A549 (cell line): ENCODE measurements at regions not wholly inside any gene's neighbourhood (a gene's known extent, or its start where the extent isn't known, plus 50 kb on each side); places are given as distances from the start of the nearest gene placed in this dataset.

ENCODE experiments used
- ATAC-seq, 2 experiments: fragments of 200-7000 bp in 1 of 2; fragments of >200 bp in 1 of 2; cut with Nextera tagmentation in 1 of 2; cut with Tn5 transposase in 1 of 2; 3 replicates each; pipeline versions ENCODE4 v1.8.0 to v1.9.1; 2018 to 2020; ENCODE audit warnings: mild to moderate bottlenecking in 1 of 2, moderate library complexity in 1 of 2
- CTCF ChIA-PET: fragments of 300-600 bp; sonication (Branson Sonifier 250); formaldehyde crosslinking; extraction: SDS; loops from one replicate; lab custom pipeline; 2021; ENCODE audit warnings: antibody characterized with exemption, inconsistent platforms; lab: Yijun Ruan, JAX
- POLR2A ChIA-PET: fragments of 350-600 bp; formaldehyde crosslinking; extraction: SDS; loops from one replicate; lab custom pipeline; 2021; ENCODE audit warnings: antibody characterized with exemption, inconsistent platforms; lab: Yijun Ruan, JAX
- DNase-seq, 2 experiments: peaks; one replicate each; pipeline versions ENCODE4 v3.0.0 to v3.0.0-alpha.2; 2011 to 2016; ENCODE audit warnings: low read depth in 1 of 2, low spot score in 1 of 2
- FAIRE-seq: peaks from 2 replicates; lab custom pipeline; 2011; peaks lifted over from hg19 to GRCh38; lab: Jason Lieb, UNC
- H3K27ac ChIP-seq, 2 experiments: fragments of >200 bp; sonication (Bioruptor Twin); formaldehyde crosslinking; 3 replicates each; pipeline ENCODE4 v1.5.1; 2016 to 2017
- H3K4me1 ChIP-seq: fragments of >200 bp; sonication (Bioruptor Twin); formaldehyde crosslinking; 3 replicates; pipeline ENCODE4 v1.6.1; 2016
- H3K4me2 ChIP-seq: fragments of >200 bp; sonication (Bioruptor Twin); formaldehyde crosslinking; 3 replicates; pipeline ENCODE4 v1.6.1; 2016
- H3K4me3 ChIP-seq: fragments of >200 bp; sonication (Bioruptor Twin); formaldehyde crosslinking; 3 replicates; pipeline ENCODE4 v1.5.1; 2016
- H3K9me3 ChIP-seq: fragments of >200 bp; sonication (Bioruptor Twin); formaldehyde crosslinking; 3 replicates; pipeline ENCODE4 v1.6.1; 2016
- CBX8 ChIP-seq: fragments of 200-600 bp; sonication (generic); IDR thresholded peaks from 2 replicates; pipeline ENCODE4 v1.6.1; 2016
- CEBPB ChIP-seq, 2 experiments: fragments of >200 bp in 1 of 2; sonication (Bioruptor Twin) in 1 of 2; formaldehyde crosslinking in 1 of 2; IDR thresholded peaks; 2 replicates each; pipeline ENCODE4 v1.6.1; 2012 to 2016
- CHD2 ChIP-seq: fragments of 150-350 bp; IDR thresholded peaks from 2 replicates; pipeline ENCODE4 v1.6.1; 2014; ENCODE audit warnings: low read length; ENCODE audit not compliant: partially characterized antibody
- FOSB ChIP-seq: fragments of 250-450 bp; sonication (Bioruptor Pico); IDR thresholded peaks from 2 replicates; pipeline ENCODE4 v1.5.0; 2020; ENCODE audit warnings: mild to moderate bottlenecking, moderate library complexity
- FOSL2 ChIP-seq, 2 experiments: fragments of 450-650 bp in 1 of 2; fragments of >200 bp in 1 of 2; sonication (Bioruptor Twin) in 1 of 2; formaldehyde crosslinking; IDR thresholded peaks; 2 replicates each; pipeline versions ENCODE4 v1.5.0 to v1.6.1; 2016 to 2020; ENCODE audit warnings: mild to moderate bottlenecking in 1 of 2, moderate library complexity in 1 of 2
- HOXA7 ChIP-seq: fragments of 250-450 bp; sonication (Bioruptor Pico); IDR thresholded peaks from 2 replicates; pipeline ENCODE4 v1.5.0; 2020; ENCODE audit warnings: mild to moderate bottlenecking, moderate library complexity
- HOXB5 ChIP-seq: fragments of 250-450 bp; sonication (Bioruptor Pico); IDR thresholded peaks from 2 replicates; pipeline ENCODE4 v1.5.0; 2020; ENCODE audit warnings: mild to moderate bottlenecking, moderate library complexity
- KDM1A ChIP-seq: fragments of 200-600 bp; sonication (generic); IDR thresholded peaks from 2 replicates; pipeline ENCODE4 v1.6.1; 2016; ENCODE audit warnings: low read depth, mild to moderate bottlenecking
- MAFK ChIP-seq: fragments of 450-650 bp; IDR thresholded peaks from 2 replicates; pipeline ENCODE4 v1.6.1; 2014; ENCODE audit not compliant: partially characterized antibody
- NPAS2 ChIP-seq: fragments of 250-450 bp; sonication (Bioruptor Pico); IDR thresholded peaks from 2 replicates; pipeline ENCODE4 v1.8.0; 2022; ENCODE audit warnings: mild to moderate bottlenecking, moderate library complexity, borderline replicate concordance
- POLR2A ChIP-seq: IDR thresholded peaks from 2 replicates; pipeline ENCODE4 v1.6.1; 2012; ENCODE audit warnings: mild to moderate bottlenecking, low read length
- RAD21 ChIP-seq, 2 experiments: fragments of >200 bp in 1 of 2; sonication (Bioruptor Twin) in 1 of 2; formaldehyde crosslinking in 1 of 2; IDR thresholded peaks in 1 of 2; conservative IDR thresholded peaks in 1 of 2; 2 replicates in 1 of 2; 3 replicates in 1 of 2; pipeline ENCODE4 v1.6.1; 2012 to 2018; ENCODE audit warnings: inconsistent platforms in 1 of 2
- TFCP2L1 ChIP-seq: fragments of 250-450 bp; sonication (Bioruptor Pico); IDR thresholded peaks from 2 replicates; pipeline ENCODE4 v1.5.0; 2021; ENCODE audit warnings: mild to moderate bottlenecking
- TP53 ChIP-seq: fragments of 250-450 bp; sonication (Bioruptor Pico); IDR thresholded peaks from 2 replicates; pipeline ENCODE4 v1.5.0; 2021; ENCODE audit warnings: mild to moderate bottlenecking, moderate library complexity
- ZC3H11A ChIP-seq: fragments of 450-650 bp; IDR thresholded peaks from 2 replicates; pipeline ENCODE4 v1.6.1; 2014; ENCODE audit warnings: antibody characterized with exemption, mild to moderate bottlenecking
- ZNF302 ChIP-seq: fragments of 250-450 bp; sonication (Bioruptor Pico); IDR thresholded peaks from 2 replicates; pipeline ENCODE4 v1.9.0; 2021; ENCODE audit warnings: inconsistent platforms, mild to moderate bottlenecking, moderate library complexity
- WGBS: methylation state at CpG from one replicate; pipeline ENCODE4 v1.1.6; 2017; ENCODE audit errors: missing lambda C conversion rate; 5-methylcytosine and 5-hydroxymethylcytosine counted together
- TF ChIP-seq, protein P1 (sequence below): IDR thresholded peaks from 2 replicates; pipeline ENCODE4 v1.6.1; 2012
- TF ChIP-seq, protein P2 (sequence below): fragments of >200 bp; sonication (Bioruptor Twin); formaldehyde crosslinking; IDR thresholded peaks from 3 replicates; pipeline ENCODE4 v1.5.1; 2016
- TF ChIP-seq, protein P3 (sequence below): fragments of >200 bp; sonication (Bioruptor Twin); formaldehyde crosslinking; IDR thresholded peaks from 2 replicates; pipeline ENCODE4 v1.6.1; 2016
- TF ChIP-seq, protein P4 (sequence below): fragments of 250-450 bp; sonication (Bioruptor Pico); IDR thresholded peaks from 2 replicates; pipeline ENCODE4 v1.5.0; 2021; ENCODE audit warnings: mild to moderate bottlenecking, moderate library complexity, borderline replicate concordance
- TF ChIP-seq, protein P5 (sequence below): fragments of 150-350 bp; IDR thresholded peaks from 2 replicates; pipeline ENCODE4 v1.6.1; 2014; ENCODE audit warnings: low read depth, mild to moderate bottlenecking, low read length
- TF ChIP-seq, protein P6 (sequence below): fragments of >200 bp; sonication (Bioruptor Twin); formaldehyde crosslinking; IDR thresholded peaks from 3 replicates; pipeline ENCODE4 v1.6.1; 2016
- TF ChIP-seq, protein P7 (sequence below): fragments of 200-600 bp; sonication (generic); IDR thresholded peaks from 2 replicates; pipeline ENCODE4 v1.6.1; 2016; ENCODE audit warnings: antibody characterized with exemption, mild to moderate bottlenecking, moderate library complexity

DNA sequence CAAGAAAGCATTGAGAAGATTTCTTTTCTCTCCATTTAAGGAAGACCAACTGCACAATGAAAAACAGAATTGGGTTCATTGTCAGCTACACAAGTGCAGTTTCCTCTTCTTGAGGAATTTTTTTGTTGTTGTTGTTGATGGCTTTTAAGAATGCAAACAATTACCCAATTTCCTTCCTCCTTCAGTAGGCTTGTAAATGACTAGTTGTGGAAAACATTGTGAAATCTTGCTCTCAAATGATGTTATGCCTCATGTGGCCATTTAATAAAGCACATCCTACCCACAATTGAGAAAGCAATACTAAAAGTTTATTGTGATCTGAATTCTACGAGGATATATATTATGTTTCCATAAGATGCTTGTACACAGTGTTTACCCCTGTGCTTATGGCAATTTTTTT, 171.6 kb downstream of the FAM174A start:
- no peak overlapping the region for H3K4me2 ChIP-seq
- no peaks in the 10 kb centered on the region for H3K9me3 ChIP-seq
- POLR2A ChIA-PET = no interaction called here
- no peak overlapping the region for H3K27ac ChIP-seq
- FAIRE-seq = peak; percentile 28
- TF ChIP-seq ZC3H11A (no peak), HOXA7 (no peak), CEBPB (IDR thresholded peaks at IDR 0.05) (peak in 1 of 2 experiments; percentile 68; a peak in 2 of 4 replicates), TP53 (CRISPR knock-in tag) (no peak), ZNF302 (CRISPR knock-in tag) (no peak), RAD21 (conservative IDR thresholded peaks at IDR 0.05 in 1 of 2, IDR thresholded peaks at IDR 0.05 in 1 of 2) (0 out of 5 replicates have a peak, but pooled peaks of 1 of the 2 experiments have one; percentile 14), TFCP2L1 (CRISPR knock-in tag) (no peak), CHD2 (no peak)
- TF ChIP-seq, protein P1, sequence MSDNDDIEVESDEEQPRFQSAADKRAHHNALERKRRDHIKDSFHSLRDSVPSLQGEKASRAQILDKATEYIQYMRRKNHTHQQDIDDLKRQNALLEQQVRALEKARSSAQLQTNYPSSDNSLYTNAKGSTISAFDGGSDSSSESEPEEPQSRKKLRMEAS = no peak
- TF ChIP-seq, protein P2, sequence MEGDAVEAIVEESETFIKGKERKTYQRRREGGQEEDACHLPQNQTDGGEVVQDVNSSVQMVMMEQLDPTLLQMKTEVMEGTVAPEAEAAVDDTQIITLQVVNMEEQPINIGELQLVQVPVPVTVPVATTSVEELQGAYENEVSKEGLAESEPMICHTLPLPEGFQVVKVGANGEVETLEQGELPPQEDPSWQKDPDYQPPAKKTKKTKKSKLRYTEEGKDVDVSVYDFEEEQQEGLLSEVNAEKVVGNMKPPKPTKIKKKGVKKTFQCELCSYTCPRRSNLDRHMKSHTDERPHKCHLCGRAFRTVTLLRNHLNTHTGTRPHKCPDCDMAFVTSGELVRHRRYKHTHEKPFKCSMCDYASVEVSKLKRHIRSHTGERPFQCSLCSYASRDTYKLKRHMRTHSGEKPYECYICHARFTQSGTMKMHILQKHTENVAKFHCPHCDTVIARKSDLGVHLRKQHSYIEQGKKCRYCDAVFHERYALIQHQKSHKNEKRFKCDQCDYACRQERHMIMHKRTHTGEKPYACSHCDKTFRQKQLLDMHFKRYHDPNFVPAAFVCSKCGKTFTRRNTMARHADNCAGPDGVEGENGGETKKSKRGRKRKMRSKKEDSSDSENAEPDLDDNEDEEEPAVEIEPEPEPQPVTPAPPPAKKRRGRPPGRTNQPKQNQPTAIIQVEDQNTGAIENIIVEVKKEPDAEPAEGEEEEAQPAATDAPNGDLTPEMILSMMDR = no peak
- TF ChIP-seq, protein P3, sequence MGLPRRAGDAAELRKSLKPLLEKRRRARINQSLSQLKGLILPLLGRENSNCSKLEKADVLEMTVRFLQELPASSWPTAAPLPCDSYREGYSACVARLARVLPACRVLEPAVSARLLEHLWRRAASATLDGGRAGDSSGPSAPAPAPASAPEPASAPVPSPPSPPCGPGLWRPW = no peak
- TF ChIP-seq, all 56 proteins: peak for 2
- Histone ChIP-seq H3K4me3 (no peak overlapping the region), H3K4me1 (no peaks in the 10 kb centered on the region)
- WGBS = 10% methylated on average over 1 of the region's 1 CpG
- CTCF ChIA-PET = no interaction called here
- ATAC-seq = peak; percentile 66 to 68; a peak in 3 of 6 replicates
- peak in 1 of 2 experiments; percentile 29 for DNase-seq

DNA sequence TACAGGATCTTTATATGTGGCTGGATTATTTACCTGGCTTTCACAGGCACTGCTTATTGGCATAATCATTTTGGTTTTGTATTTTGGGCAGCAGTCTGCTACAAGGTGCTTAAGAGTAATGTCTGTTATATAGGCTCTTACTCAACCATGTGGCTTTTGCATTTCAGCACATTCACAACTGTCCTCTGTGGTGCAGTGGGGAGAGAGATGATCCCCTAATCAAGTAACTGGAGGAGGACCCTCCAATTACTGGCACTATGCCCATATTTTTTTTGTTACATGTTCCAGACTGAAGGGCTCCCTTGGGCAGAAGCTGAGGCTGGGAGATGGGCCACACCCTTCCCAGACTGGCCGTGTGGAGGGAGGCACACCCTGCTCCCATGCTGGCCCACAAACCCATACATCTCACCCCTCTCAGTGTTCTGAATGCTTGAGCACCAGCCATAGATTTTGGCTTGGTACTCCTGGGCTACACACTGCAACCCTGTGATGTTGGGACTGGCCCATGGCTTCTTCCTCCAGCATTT, 173.5 kb downstream of the FAM174A start:
- no peak for FAIRE-seq
- ATAC-seq = no peak
- ChIA-PET CTCF (no interaction called here), POLR2A (no interaction called here)
- Histone ChIP-seq H3K27ac (no peak overlapping the region), H3K4me1 (no peaks in the 10 kb centered on the region), H3K4me3 (no peak overlapping the region), H3K4me2 (no peak overlapping the region), H3K9me3 (no peaks in the 10 kb centered on the region)
- DNase-seq = no peak
- WGBS = 29% methylated on average over 1 of the region's 1 CpG
- TF ChIP-seq CBX8 (no peak), RAD21 (conservative IDR thresholded peaks at IDR 0.05 in 1 of 2, IDR thresholded peaks at IDR 0.05 in 1 of 2) (no peak), FOSL2 (IDR thresholded peaks at IDR 0.05) (no peak), FOSL2 (CRISPR knock-in tag; IDR thresholded peaks at IDR 0.05) (no peak), MAFK (no peak), HOXB5 (CRISPR knock-in tag) (no peak), NPAS2 (CRISPR knock-in tag) (no peak), FOSB (CRISPR knock-in tag) (no peak), KDM1A (no peak), TFCP2L1 (CRISPR knock-in tag) (no peak), POLR2A (no peak)
- TF ChIP-seq, protein P1 = no peak
- TF ChIP-seq, protein P4, sequence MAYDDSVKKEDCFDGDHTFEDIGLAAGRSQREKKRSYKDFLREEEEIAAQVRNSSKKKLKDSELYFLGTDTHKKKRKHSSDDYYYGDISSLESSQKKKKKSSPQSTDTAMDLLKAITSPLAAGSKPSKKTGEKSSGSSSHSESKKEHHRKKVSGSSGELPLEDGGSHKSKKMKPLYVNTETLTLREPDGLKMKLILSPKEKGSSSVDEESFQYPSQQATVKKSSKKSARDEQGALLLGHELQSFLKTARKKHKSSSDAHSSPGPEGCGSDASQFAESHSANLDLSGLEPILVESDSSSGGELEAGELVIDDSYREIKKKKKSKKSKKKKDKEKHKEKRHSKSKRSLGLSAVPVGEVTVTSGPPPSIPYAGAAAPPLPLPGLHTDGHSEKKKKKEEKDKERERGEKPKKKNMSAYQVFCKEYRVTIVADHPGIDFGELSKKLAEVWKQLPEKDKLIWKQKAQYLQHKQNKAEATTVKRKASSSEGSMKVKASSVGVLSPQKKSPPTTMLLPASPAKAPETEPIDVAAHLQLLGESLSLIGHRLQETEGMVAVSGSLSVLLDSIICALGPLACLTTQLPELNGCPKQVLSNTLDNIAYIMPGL = no peak
- TF ChIP-seq, protein P5, sequence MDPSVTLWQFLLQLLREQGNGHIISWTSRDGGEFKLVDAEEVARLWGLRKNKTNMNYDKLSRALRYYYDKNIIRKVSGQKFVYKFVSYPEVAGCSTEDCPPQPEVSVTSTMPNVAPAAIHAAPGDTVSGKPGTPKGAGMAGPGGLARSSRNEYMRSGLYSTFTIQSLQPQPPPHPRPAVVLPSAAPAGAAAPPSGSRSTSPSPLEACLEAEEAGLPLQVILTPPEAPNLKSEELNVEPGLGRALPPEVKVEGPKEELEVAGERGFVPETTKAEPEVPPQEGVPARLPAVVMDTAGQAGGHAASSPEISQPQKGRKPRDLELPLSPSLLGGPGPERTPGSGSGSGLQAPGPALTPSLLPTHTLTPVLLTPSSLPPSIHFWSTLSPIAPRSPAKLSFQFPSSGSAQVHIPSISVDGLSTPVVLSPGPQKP = no peak
- TF ChIP-seq, protein P6, sequence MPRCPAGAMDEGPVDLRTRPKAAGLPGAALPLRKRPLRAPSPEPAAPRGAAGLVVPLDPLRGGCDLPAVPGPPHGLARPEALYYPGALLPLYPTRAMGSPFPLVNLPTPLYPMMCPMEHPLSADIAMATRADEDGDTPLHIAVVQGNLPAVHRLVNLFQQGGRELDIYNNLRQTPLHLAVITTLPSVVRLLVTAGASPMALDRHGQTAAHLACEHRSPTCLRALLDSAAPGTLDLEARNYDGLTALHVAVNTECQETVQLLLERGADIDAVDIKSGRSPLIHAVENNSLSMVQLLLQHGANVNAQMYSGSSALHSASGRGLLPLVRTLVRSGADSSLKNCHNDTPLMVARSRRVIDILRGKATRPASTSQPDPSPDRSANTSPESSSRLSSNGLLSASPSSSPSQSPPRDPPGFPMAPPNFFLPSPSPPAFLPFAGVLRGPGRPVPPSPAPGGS = no peak
- TF ChIP-seq, protein P7, sequence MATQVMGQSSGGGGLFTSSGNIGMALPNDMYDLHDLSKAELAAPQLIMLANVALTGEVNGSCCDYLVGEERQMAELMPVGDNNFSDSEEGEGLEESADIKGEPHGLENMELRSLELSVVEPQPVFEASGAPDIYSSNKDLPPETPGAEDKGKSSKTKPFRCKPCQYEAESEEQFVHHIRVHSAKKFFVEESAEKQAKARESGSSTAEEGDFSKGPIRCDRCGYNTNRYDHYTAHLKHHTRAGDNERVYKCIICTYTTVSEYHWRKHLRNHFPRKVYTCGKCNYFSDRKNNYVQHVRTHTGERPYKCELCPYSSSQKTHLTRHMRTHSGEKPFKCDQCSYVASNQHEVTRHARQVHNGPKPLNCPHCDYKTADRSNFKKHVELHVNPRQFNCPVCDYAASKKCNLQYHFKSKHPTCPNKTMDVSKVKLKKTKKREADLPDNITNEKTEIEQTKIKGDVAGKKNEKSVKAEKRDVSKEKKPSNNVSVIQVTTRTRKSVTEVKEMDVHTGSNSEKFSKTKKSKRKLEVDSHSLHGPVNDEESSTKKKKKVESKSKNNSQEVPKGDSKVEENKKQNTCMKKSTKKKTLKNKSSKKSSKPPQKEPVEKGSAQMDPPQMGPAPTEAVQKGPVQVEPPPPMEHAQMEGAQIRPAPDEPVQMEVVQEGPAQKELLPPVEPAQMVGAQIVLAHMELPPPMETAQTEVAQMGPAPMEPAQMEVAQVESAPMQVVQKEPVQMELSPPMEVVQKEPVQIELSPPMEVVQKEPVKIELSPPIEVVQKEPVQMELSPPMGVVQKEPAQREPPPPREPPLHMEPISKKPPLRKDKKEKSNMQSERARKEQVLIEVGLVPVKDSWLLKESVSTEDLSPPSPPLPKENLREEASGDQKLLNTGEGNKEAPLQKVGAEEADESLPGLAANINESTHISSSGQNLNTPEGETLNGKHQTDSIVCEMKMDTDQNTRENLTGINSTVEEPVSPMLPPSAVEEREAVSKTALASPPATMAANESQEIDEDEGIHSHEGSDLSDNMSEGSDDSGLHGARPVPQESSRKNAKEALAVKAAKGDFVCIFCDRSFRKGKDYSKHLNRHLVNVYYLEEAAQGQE = no peak
